Upper lobe of left lung (tissue), 6 donors: ENCODE measurements at regions not wholly inside any gene's neighbourhood (a gene's known extent, or its start where the extent isn't known, plus 50 kb on each side); places are given as distances from the start of the nearest gene placed in this dataset.

ENCODE experiments used
- ATAC-seq, 2 donors: fragments of 200-7000 bp; cut with Tn5 transposase; one replicate each; pipeline ENCODE4 v1.9.1; 2022; ENCODE audit warnings: mild to moderate bottlenecking in 2 of 2, moderate library complexity in 2 of 2; ENCODE audit not compliant: low FRiP score in 2 of 2
- DNase-seq, 2 donors: peaks; one replicate each; pipeline ENCODE4 v3.0.0-alpha.2; 2019 to 2020
- H3K27ac ChIP-seq, 4 donors: fragments of 200-600 bp; sonication (generic); one replicate each; pipeline ENCODE4 v1.5.1; 2016 to 2019
- H3K27me3 ChIP-seq, 4 donors: fragments of 200-600 bp; sonication (generic); one replicate each; pipeline ENCODE4 v1.5.1; 2017 to 2019
- H3K36me3 ChIP-seq, 4 donors: fragments of 200-600 bp; sonication (generic); one replicate each; pipeline ENCODE4 v1.5.1; 2016 to 2019
- H3K4me1 ChIP-seq, 4 donors: fragments of 200-600 bp; sonication (generic); one replicate each; pipeline ENCODE4 v1.5.1; 2018 to 2019
- H3K4me3 ChIP-seq, 4 donors: fragments of 200-600 bp; sonication (generic); one replicate each; pipeline ENCODE4 v1.5.1; 2017 to 2019; ENCODE audit warnings: mild to moderate bottlenecking in 2 of 4, moderate library complexity in 1 of 4
- H3K9me3 ChIP-seq, 4 donors: fragments of 200-600 bp; sonication (generic); one replicate each; pipeline ENCODE4 v1.5.1; 2018 to 2019
- CTCF ChIP-seq, 6 experiments: fragments of 450-650 bp in 4 of 6; fragments of 200-600 bp in 2 of 6; sonication (generic) in 2 of 6; IDR thresholded peaks; one replicate each; pipeline ENCODE4 v1.5.1; 2016 to 2019; ENCODE audit warnings: antibody characterized with exemption in 6 of 6
- EP300 ChIP-seq, 4 donors: sonication (generic); formaldehyde crosslinking; IDR thresholded peaks; one replicate each; pipeline ENCODE4 v1.5.1; 2017; ENCODE audit warnings: antibody characterized with exemption in 4 of 4, control low read depth in 2 of 4
- POLR2A ChIP-seq, 4 donors: fragments of 450-650 bp; IDR thresholded peaks; one replicate each; pipeline ENCODE4 v1.5.1; 2016 to 2017; ENCODE audit warnings: antibody characterized with exemption in 4 of 4, mild to moderate bottlenecking in 2 of 4
- POLR2AphosphoS5 ChIP-seq, 2 donors: sonication (generic); formaldehyde crosslinking; IDR thresholded peaks; one replicate each; pipeline ENCODE4 v1.5.1; 2017; ENCODE audit warnings: antibody characterized with exemption in 2 of 2
- WGBS, 2 donors: methylation state at CpG; one replicate each; pipeline ENCODE4 v1.1.5; 2017 to 2018; 5-methylcytosine and 5-hydroxymethylcytosine counted together
- donor health status: DM: no; HTN: no; CAD: no; lungs with moderate emphysema.
- donor health status: DM: no; HTN: yes; CAD: no; lungs with severe emphysema.

- no peaks in the 10 kb centered on the region for H3K36me3 ChIP-seq
- H3K4me1 ChIP-seq: no peaks in the 10 kb centered on the region
- TF ChIP-seq POLR2AphosphoS5 (IDR thresholded peaks at IDR 0.05) (no peak), CTCF (IDR thresholded peaks at IDR 0.05) (no peak), EP300 (IDR thresholded peaks at IDR 0.05) (no peak), POLR2A (IDR thresholded peaks at IDR 0.05) (no peak)
- H3K27ac ChIP-seq: no peak overlapping the region
- no peak overlapping the region for H3K4me3 ChIP-seq
- DNase-seq: no peak
- no peak for ATAC-seq
- H3K9me3 ChIP-seq: no peaks in the 10 kb centered on the region
- 75 to 88% methylated on average over 2 of the region's 2 CpGs for WGBS, 2 donors
- H3K27me3 ChIP-seq: no peaks in the 10 kb centered on the region
Measured at GRCh38 chr18:28960146-28960545, 783.2 kb upstream of the CDH2 start.

DNA sequence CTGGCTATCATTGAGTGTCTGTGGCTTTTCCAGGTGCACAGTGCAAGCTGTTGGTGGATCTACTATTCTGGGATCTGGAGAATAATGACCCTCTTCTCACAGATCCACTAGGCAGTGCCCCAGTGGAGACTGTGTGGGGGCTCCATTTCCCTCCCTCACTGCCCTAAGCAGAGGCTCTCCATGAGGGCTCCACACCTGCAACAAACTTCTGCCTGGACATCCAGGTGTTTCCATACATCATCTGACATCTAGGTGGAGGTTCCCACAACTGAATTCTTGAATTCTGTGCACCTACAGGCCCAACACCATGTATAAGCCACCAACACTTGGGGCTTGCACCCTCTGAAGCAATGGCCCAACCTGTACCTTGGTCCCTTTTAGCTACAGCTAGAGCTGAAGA lies 775.4 kb upstream of the CDH2 start:
- Histone ChIP-seq H3K9me3 (peaks cover 0 to 11% (median 3%) of the 10 kb centered on the region in 4 donors), H3K36me3 (no peaks in the 10 kb centered on the region), H3K4me3 (no peak overlapping the region), H3K27me3 (no peaks in the 10 kb centered on the region), H3K4me1 (no peaks in the 10 kb centered on the region), H3K27ac (no peak overlapping the region)
- ATAC-seq: no peak
- no peak for DNase-seq
- TF ChIP-seq EP300 (IDR thresholded peaks at IDR 0.05) (no peak), CTCF (IDR thresholded peaks at IDR 0.05) (no peak), POLR2A (IDR thresholded peaks at IDR 0.05) (no peak), POLR2AphosphoS5 (IDR thresholded peaks at IDR 0.05) (no peak)

DNA sequence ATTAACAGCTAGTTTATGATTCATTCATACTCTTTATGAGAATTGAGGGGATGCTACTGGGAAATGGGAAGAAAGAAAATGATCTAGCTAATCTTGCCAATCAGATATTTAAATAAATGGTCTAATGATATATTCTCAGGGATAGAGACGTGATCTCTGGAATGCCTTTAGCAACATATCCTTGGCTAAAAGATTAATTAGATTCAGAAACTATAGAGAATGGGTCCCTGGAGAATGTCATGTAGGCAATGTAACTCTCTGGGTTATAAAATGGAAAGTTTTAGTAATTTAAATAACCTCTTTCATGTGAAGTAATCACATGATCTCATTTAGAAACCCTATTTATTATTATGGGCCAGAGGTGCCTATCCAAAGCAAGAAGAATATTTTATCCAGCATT lies 771.0 kb upstream of the CDH2 start:
- ATAC-seq (no peak), DNase-seq (no peak)
- Histone ChIP-seq H3K36me3 (no peaks in the 10 kb centered on the region), H3K9me3 (peaks cover 0 to 11% (median 3%) of the 10 kb centered on the region in 4 donors), H3K27ac (no peak overlapping the region), H3K4me3 (no peak overlapping the region), H3K4me1 (no peaks in the 10 kb centered on the region), H3K27me3 (no peaks in the 10 kb centered on the region)
- WGBS, 2 donors: 61 to 71% methylated on average over 1 of the region's 1 CpG
- no peak for TF ChIP-seq POLR2A (IDR thresholded peaks at IDR 0.05)
- no peak for TF ChIP-seq EP300 (IDR thresholded peaks at IDR 0.05)
- no peak for TF ChIP-seq POLR2AphosphoS5 (IDR thresholded peaks at IDR 0.05)
- TF ChIP-seq CTCF (IDR thresholded peaks at IDR 0.05): no peak

DNA sequence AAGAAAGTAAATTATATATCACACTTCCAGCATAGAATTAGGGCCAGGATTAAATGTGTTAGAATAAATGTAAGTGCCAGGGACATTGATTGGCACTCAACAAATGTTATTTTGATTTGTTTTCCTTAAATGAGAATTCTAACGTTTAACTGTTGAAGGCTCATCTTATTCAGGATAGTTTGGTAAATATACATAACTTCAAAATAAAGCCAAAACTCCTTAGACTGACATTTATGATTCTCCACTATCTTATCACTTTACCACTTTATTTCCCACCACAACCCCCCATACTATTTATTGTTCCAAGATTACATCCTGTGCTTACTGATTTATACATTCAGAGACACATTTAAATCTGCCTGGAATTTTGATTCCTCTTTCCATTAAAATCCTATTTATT lies 769.5 kb upstream of the CDH2 start:
- 43 to 55% methylated on average over 1 of the region's 1 CpG for WGBS, 2 donors
- no peak for ATAC-seq
- Histone ChIP-seq H3K36me3 (no peaks in the 10 kb centered on the region), H3K27me3 (no peaks in the 10 kb centered on the region), H3K4me3 (no peak overlapping the region), H3K4me1 (no peaks in the 10 kb centered on the region), H3K27ac (no peak overlapping the region), H3K9me3 (no peaks in the 10 kb centered on the region)
- DNase-seq: no peak
- no peak for TF ChIP-seq POLR2A (IDR thresholded peaks at IDR 0.05)
- TF ChIP-seq EP300 (IDR thresholded peaks at IDR 0.05): no peak
- TF ChIP-seq CTCF (IDR thresholded peaks at IDR 0.05): no peak
- TF ChIP-seq POLR2AphosphoS5 (IDR thresholded peaks at IDR 0.05): no peak

DNA sequence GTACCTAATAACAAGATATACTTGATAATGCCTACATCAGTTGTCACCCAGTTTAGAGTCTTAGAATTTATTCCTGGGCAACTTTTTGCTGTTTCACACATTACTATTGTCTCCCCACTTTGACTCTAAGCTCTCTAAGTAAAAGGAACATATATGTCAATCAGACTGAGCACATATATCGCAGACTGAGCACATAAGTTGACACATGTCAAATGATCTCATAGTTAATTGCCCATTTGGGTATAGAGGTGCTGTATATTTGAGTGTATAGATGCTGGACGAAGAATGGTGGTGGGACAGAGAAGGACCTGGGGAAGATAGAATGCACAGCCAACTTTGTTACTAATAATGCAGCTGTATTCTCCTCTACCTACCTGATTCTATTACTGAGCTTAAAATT lies 746.0 kb upstream of the CDH2 start:
- no peak for TF ChIP-seq CTCF (IDR thresholded peaks at IDR 0.05)
- TF ChIP-seq POLR2AphosphoS5 (IDR thresholded peaks at IDR 0.05): no peak
- no peak for TF ChIP-seq EP300 (IDR thresholded peaks at IDR 0.05)
- no peak for TF ChIP-seq POLR2A (IDR thresholded peaks at IDR 0.05)
- no peak overlapping the region for H3K4me3 ChIP-seq
- no peaks in the 10 kb centered on the region for H3K36me3 ChIP-seq
- 80 to 85% methylated on average over 2 of the region's 2 CpGs for WGBS, 2 donors
- no peaks in the 10 kb centered on the region for H3K9me3 ChIP-seq
- no peak for DNase-seq
- ATAC-seq: no peak
- no peaks in the 10 kb centered on the region for H3K4me1 ChIP-seq
- no peaks in the 10 kb centered on the region for H3K27me3 ChIP-seq
- no peak overlapping the region for H3K27ac ChIP-seq
